ENCODE measurements at regions not wholly inside any gene's neighbourhood (a gene's known extent, or its start where the extent isn't known, plus 50 kb on each side); places are given as distances from the start of the nearest gene placed in this dataset.

- DNase-seq = no peak
Observed at GRCh38 chr2:51706220-51706619, 674.3 kb upstream of the NRXN1 start.

- no peak for DNase-seq
Observed at GRCh38 chr2:51705417-51705816, 673.5 kb upstream of the NRXN1 start.

- no peak for DNase-seq
Observed at GRCh38 chr2:51698021-51698420, 666.1 kb upstream of the NRXN1 start.

GRCh38 chr2:51697095-51697494 is 665.2 kb upstream of the NRXN1 start:
- DNase-seq = no peak

- no peak for DNase-seq
Observed at GRCh38 chr2:51695531-51695930, 663.6 kb upstream of the NRXN1 start.

- no peak for DNase-seq
Observed at GRCh38 chr2:51693640-51694039, 661.7 kb upstream of the NRXN1 start.

GRCh38 chr2:51681854-51682253 is 649.9 kb upstream of the NRXN1 start:
- DNase-seq = no peak

- no peak for DNase-seq
Observed at GRCh38 chr2:51673628-51674027, 641.7 kb upstream of the NRXN1 start.

- DNase-seq = no peak
Observed at GRCh38 chr2:51667679-51668078, 635.7 kb upstream of the NRXN1 start.

- no peak for DNase-seq
Observed at GRCh38 chr2:51662187-51662586, 630.3 kb upstream of the NRXN1 start.

- no peak for DNase-seq
Observed at GRCh38 chr2:51657849-51658248, 625.9 kb upstream of the NRXN1 start.

- no peak for DNase-seq
Observed at GRCh38 chr2:51650769-51651168, 618.8 kb upstream of the NRXN1 start.

GRCh38 chr2:51649366-51649765 is 617.4 kb upstream of the NRXN1 start:
- no peak for DNase-seq

GRCh38 chr2:51638811-51639210 is 606.9 kb upstream of the NRXN1 start:
- DNase-seq = no peak

GRCh38 chr2:51633073-51633472 is 601.1 kb upstream of the NRXN1 start:
- DNase-seq = no peak

- DNase-seq = no peak
Observed at GRCh38 chr2:51629406-51629805, 597.5 kb upstream of the NRXN1 start.

GRCh38 chr2:51628917-51629316 is 597.0 kb upstream of the NRXN1 start:
- no peak for DNase-seq

- DNase-seq = peak; percentile 1
Observed at GRCh38 chr2:51624995-51625394, 593.1 kb upstream of the NRXN1 start.

- peak; percentile 21 for DNase-seq
Observed at GRCh38 chr2:51620796-51621195, 588.9 kb upstream of the NRXN1 start.

- DNase-seq = no peak
Observed at GRCh38 chr2:51619961-51620360, 588.0 kb upstream of the NRXN1 start.

GRCh38 chr2:51612387-51612786 is 580.5 kb upstream of the NRXN1 start:
- DNase-seq = no peak

- DNase-seq = no peak
Observed at GRCh38 chr2:51601706-51602105, 569.8 kb upstream of the NRXN1 start.

- DNase-seq = no peak
Observed at GRCh38 chr2:51597086-51597485, 565.2 kb upstream of the NRXN1 start.

- no peak for DNase-seq
Observed at GRCh38 chr2:51595836-51596235, 563.9 kb upstream of the NRXN1 start.

- DNase-seq = no peak
Observed at GRCh38 chr2:51581636-51582267, 549.8 kb upstream of the NRXN1 start.
